H1 (cell line): ENCODE measurements at regions not wholly inside any gene's neighbourhood (a gene's known extent, or its start where the extent isn't known, plus 50 kb on each side); places are given as distances from the start of the nearest gene placed in this dataset.

Experiments
- CTCF ChIA-PET: fragments of 300-600 bp; sonication (Branson Sonifier 250); formaldehyde crosslinking; loops from one replicate; lab custom pipeline; 2021; ENCODE audit not compliant: partially characterized antibody; lab: Charles Lee
- POLR2A ChIA-PET: fragments of 300-600 bp; sonication (Branson Sonifier 250); formaldehyde crosslinking; loops from one replicate; lab custom pipeline; 2021; ENCODE audit warnings: inconsistent platforms; ENCODE audit not compliant: partially characterized antibody; lab: Charles Lee
- DNase-seq, 2 experiments: peaks; one replicate each; pipeline versions ENCODE4 v3.0.0 to v3.0.0-alpha.2; 2010 to 2022; ENCODE audit warnings: low spot score in 2 of 2, low read depth in 1 of 2, mixed read lengths in 1 of 2
- FAIRE-seq: peaks from 2 replicates; lab custom pipeline; 2011; peaks lifted over from hg19 to GRCh38; lab: Jason Lieb, UNC
- H2AFZ ChIP-seq: 2 replicates; pipeline ENCODE4 v1.8.1; 2012; ENCODE audit warnings: low read length, inconsistent platforms
- H2AK5ac ChIP-seq: 2 replicates; pipeline ENCODE4 v1.6.1; 2013; ENCODE audit warnings: low read depth, low read length
- H2BK120ac ChIP-seq: replicated peaks from 2 replicates; pipeline ENCODE3; 2013; ENCODE audit warnings: low read depth, low read length, inconsistent platforms
- H2BK12ac ChIP-seq: 2 replicates; pipeline ENCODE4 v1.6.1; 2013; ENCODE audit warnings: low read depth, low read length
- H2BK15ac ChIP-seq: 2 replicates; pipeline ENCODE4 v1.6.1; 2013; ENCODE audit warnings: low read length
- H2BK20ac ChIP-seq: 2 replicates; pipeline ENCODE4 v1.6.1; 2013; ENCODE audit warnings: low read length
- H2BK5ac ChIP-seq: 2 replicates; pipeline ENCODE4 v1.6.1; 2013; ENCODE audit warnings: low read depth, low read length
- H3K14ac ChIP-seq: 2 replicates; pipeline ENCODE4 v1.6.1; 2013; ENCODE audit warnings: inconsistent platforms; ENCODE audit not compliant: insufficient read length
- H3K18ac ChIP-seq: 2 replicates; pipeline ENCODE4 v1.6.1; 2013; ENCODE audit warnings: low read length; ENCODE audit errors: extremely low read depth
- H3K23ac ChIP-seq: 2 replicates; pipeline ENCODE4 v1.6.1; 2013; ENCODE audit warnings: inconsistent platforms; ENCODE audit not compliant: insufficient read length
- H3K23me2 ChIP-seq: 2 replicates; pipeline ENCODE4 v1.6.1; 2013; ENCODE audit warnings: low read depth, low read length
- H3K27ac ChIP-seq: 2 replicates; pipeline ENCODE4 v1.6.1; 2011; ENCODE audit warnings: low read depth, low read length, inconsistent platforms
- H3K27me3 ChIP-seq, 4 experiments: replicated peaks in 1 of 4; 1 replicate in 1 of 4; 2 replicates in 3 of 4; pipeline versions ENCODE4 v1.6.1 to v1.8.1; 2011 to 2013; ENCODE audit warnings: low read length in 3 of 4, mild to moderate bottlenecking in 3 of 4, inconsistent platforms in 2 of 4, mixed read lengths in 2 of 4, moderate library complexity in 1 of 4; ENCODE audit not compliant: control insufficient read depth in 3 of 4, insufficient read depth in 3 of 4; ENCODE audit errors: extremely low read depth in 1 of 4
- H3K36me3 ChIP-seq, 4 experiments: 2 replicates each; pipeline versions ENCODE4 v1.6.1 to v1.8.1; 2011 to 2013; ENCODE audit warnings: mild to moderate bottlenecking in 4 of 4, low read length in 3 of 4, moderate library complexity in 2 of 4, control low read depth in 1 of 4, inconsistent platforms in 1 of 4; ENCODE audit not compliant: insufficient read depth in 4 of 4, control insufficient read depth in 2 of 4
- H3K4ac ChIP-seq: replicated peaks from 2 replicates; pipeline ENCODE3; 2013; ENCODE audit warnings: low read length, low read depth, mixed read lengths, inconsistent platforms; ENCODE audit not compliant: insufficient read length
- H3K4me1 ChIP-seq, 4 experiments: replicated peaks in 1 of 4; 1 replicate in 1 of 4; 2 replicates in 3 of 4; pipeline versions ENCODE4 v1.6.1 to v1.8.1; 2011 to 2013; ENCODE audit warnings: low read length in 3 of 4, inconsistent platforms in 2 of 4, mixed read lengths in 1 of 4; ENCODE audit not compliant: insufficient read depth in 4 of 4, control insufficient read depth in 3 of 4
- H3K4me2 ChIP-seq, 2 experiments: 2 replicates each; pipeline versions ENCODE4 v1.6.1 to v1.8.1; 2011 to 2013; ENCODE audit warnings: low read depth in 2 of 2, low read length in 2 of 2, control low read depth in 1 of 2, inconsistent platforms in 1 of 2, mild to moderate bottlenecking in 1 of 2; ENCODE audit not compliant: insufficient read depth in 1 of 2
- H3K4me3 ChIP-seq, 4 experiments: fragments of 200-600, 300-600 bp in 1 of 4; sonication (generic), shearing (Covaris generic), sonication (Bioruptor Twin) in 1 of 4; 2 replicates each; pipeline versions ENCODE4 v1.5.1 to v1.8.1; 2011 to 2016; ENCODE audit warnings: low read length in 4 of 4, low read depth in 3 of 4, control low read depth in 2 of 4, inconsistent platforms in 2 of 4, mild to moderate bottlenecking in 2 of 4, mixed read lengths in 1 of 4, moderate library complexity in 1 of 4; ENCODE audit not compliant: insufficient read depth in 2 of 4; ENCODE audit errors: extremely low read depth in 1 of 4
- H3K56ac ChIP-seq: replicated peaks from 2 replicates; pipeline ENCODE3; 2013; ENCODE audit warnings: low read depth, mild to moderate bottlenecking, mixed read lengths, low read length, inconsistent platforms; ENCODE audit not compliant: insufficient read length
- H3K79me1 ChIP-seq: 2 replicates; pipeline ENCODE4 v1.6.1; 2013; ENCODE audit warnings: low read depth, low read length, control low read depth
- H3K79me2 ChIP-seq, 2 experiments: 2 replicates each; pipeline versions ENCODE4 v1.6.1 to v1.8.1; 2012 to 2013; ENCODE audit warnings: low read length in 2 of 2, mild to moderate bottlenecking in 2 of 2, inconsistent platforms in 1 of 2; ENCODE audit not compliant: insufficient read depth in 2 of 2, control insufficient read depth in 1 of 2
- H3K9ac ChIP-seq, 4 experiments: replicated peaks in 1 of 4; 1 replicate in 1 of 4; 2 replicates in 3 of 4; pipeline versions ENCODE4 v1.6.1 to v1.8.1; 2011 to 2013; ENCODE audit warnings: low read depth in 3 of 4, low read length in 3 of 4, control low read depth in 2 of 4, mild to moderate bottlenecking in 2 of 4, moderate library complexity in 2 of 4, inconsistent platforms in 1 of 4; ENCODE audit errors: extremely low read depth in 1 of 4
- H3K9me3 ChIP-seq, 2 experiments: 2 replicates each; pipeline versions ENCODE4 v1.6.1 to v1.8.1; 2012 to 2013; ENCODE audit warnings: mild to moderate bottlenecking in 2 of 2, moderate library complexity in 2 of 2, control low read depth in 1 of 2, inconsistent platforms in 1 of 2, low read depth in 1 of 2, low read length in 1 of 2, mixed read lengths in 1 of 2; ENCODE audit not compliant: insufficient read depth in 2 of 2
- H4K20me1 ChIP-seq, 2 experiments: replicated peaks in 1 of 2; 2 replicates each; pipeline versions ENCODE3 to v1.8.1; 2011 to 2013; ENCODE audit warnings: inconsistent platforms in 2 of 2, low read length in 2 of 2, mild to moderate bottlenecking in 1 of 2; ENCODE audit not compliant: insufficient read depth in 2 of 2, control insufficient read depth in 1 of 2
- H4K5ac ChIP-seq: 2 replicates; pipeline ENCODE4 v1.6.1; 2013; ENCODE audit warnings: low read length, low read depth, mixed read lengths, inconsistent platforms; ENCODE audit not compliant: insufficient read length
- H4K8ac ChIP-seq: 2 replicates; pipeline ENCODE4 v1.8.0; 2013; ENCODE audit warnings: mild to moderate bottlenecking, moderate library complexity, low read length, inconsistent platforms; ENCODE audit not compliant: insufficient read depth; ENCODE audit errors: extremely low read depth
- H4K91ac ChIP-seq: replicated peaks from 2 replicates; pipeline ENCODE3; 2013; ENCODE audit warnings: low read length, mixed read lengths, inconsistent platforms; ENCODE audit not compliant: insufficient read length
- ASH2L ChIP-seq: fragments of 200-600, 300-600 bp; sonication (generic); IDR thresholded peaks from one replicate; pipeline ENCODE4 v1.7.1; 2017; ENCODE audit warnings: low read length
- CBX5 ChIP-seq: fragments of 300-800, 300-1000 bp; sonication (generic); IDR thresholded peaks from 2 replicates; pipeline ENCODE4 v1.7.1; 2016; ENCODE audit warnings: antibody characterized with exemption, low read length, low read depth
- CREB1 ChIP-seq: IDR thresholded peaks from 2 replicates; pipeline ENCODE4 v1.6.1; 2012; ENCODE audit warnings: inconsistent platforms
- EP300 ChIP-seq, 2 experiments: IDR thresholded peaks; 1 replicate in 1 of 2; 2 replicates in 1 of 2; pipeline ENCODE4 v1.6.1; 2011 to 2012; ENCODE audit warnings: low read depth in 2 of 2, low read length in 2 of 2, mild to moderate bottlenecking in 2 of 2, borderline replicate concordance in 1 of 2, inconsistent platforms in 1 of 2, moderate library complexity in 1 of 2
- NRF1 ChIP-seq: IDR thresholded peaks from 2 replicates; pipeline ENCODE4 v1.6.1; 2011; ENCODE audit warnings: mild to moderate bottlenecking, low read depth, low read length, improper control_type of control experiment
- POU5F1 ChIP-seq: IDR thresholded peaks from 2 replicates; pipeline ENCODE4 v1.6.1; 2011; ENCODE audit warnings: low read depth, mild to moderate bottlenecking, low read length, moderate library complexity
- RXRA ChIP-seq: IDR thresholded peaks from 2 replicates; pipeline ENCODE4 v1.6.1; 2011; ENCODE audit warnings: low read depth, mild to moderate bottlenecking, low read length, moderate library complexity; ENCODE audit not compliant: insufficient read depth
- SP1 ChIP-seq: IDR thresholded peaks from 2 replicates; pipeline ENCODE4 v1.6.1; 2011; ENCODE audit warnings: low read depth, low read length
- WGBS, 2 experiments: shearing (Covaris generic) in 1 of 2; methylation state at CpG; one replicate each; pipeline versions ENCODE4 v1.1.6 to v1.1.7; 2013 to 2015; ENCODE audit warnings: low lambda C conversion rate in 2 of 2, mixed read lengths in 2 of 2, inconsistent platforms in 1 of 2, low coverage in 1 of 2, missing lambda C conversion rate in 1 of 2; ENCODE audit not compliant: insufficient replicate concordance in 2 of 2, insufficient coverage in 1 of 2, insufficient read length in 1 of 2; ENCODE audit errors: extremely low coverage in 1 of 2, missing lambda C conversion rate in 1 of 2; 5-methylcytosine and 5-hydroxymethylcytosine counted together
- TF ChIP-seq, protein P1 (sequence below): IDR thresholded peaks from 2 replicates; pipeline ENCODE4 v1.6.1; 2012; ENCODE audit warnings: low read length, inconsistent platforms
- TF ChIP-seq, protein P2 (sequence below), 3 experiments: IDR thresholded peaks; 1 replicate in 2 of 3; 2 replicates in 1 of 3; pipeline versions ENCODE4 v1.5.1 to v1.6.1; 2011; ENCODE audit warnings: low read length in 3 of 3, mild to moderate bottlenecking in 3 of 3, inconsistent platforms in 2 of 3, low read depth in 1 of 3, moderate library complexity in 1 of 3; ENCODE audit not compliant: insufficient read depth in 1 of 3; ENCODE audit errors: control extremely low read depth in 1 of 3

DNA sequence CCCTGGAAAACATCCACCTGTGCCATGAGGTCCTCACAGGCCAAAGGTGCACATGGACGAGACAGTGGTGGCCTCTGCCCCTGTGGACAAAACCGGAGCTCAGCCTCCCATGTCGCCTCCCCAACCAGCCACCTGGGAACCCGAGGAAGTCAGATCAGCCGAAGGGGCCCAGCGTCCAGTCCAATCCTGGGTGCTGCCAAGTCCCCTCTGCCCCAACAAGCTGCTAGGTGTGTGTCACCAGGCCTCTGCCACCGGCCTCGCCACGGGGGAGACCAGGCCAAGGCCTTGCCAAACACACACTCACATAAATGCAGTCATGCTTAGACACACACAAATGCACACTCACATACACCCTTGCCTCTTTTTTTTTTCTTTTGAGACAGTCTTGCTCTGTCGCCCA, 167.8 kb downstream of the RBFOX3 start:
- DNase-seq (no peak), FAIRE-seq (no peak)
- Histone ChIP-seq H2BK5ac (no peak overlapping the region), H3K27ac (no peak overlapping the region), H3K79me1 (no peaks in the 10 kb centered on the region), H3K9me3 (no peaks in the 10 kb centered on the region), H3K18ac (no peak overlapping the region), H4K5ac (no peak overlapping the region), H3K79me2 (no peaks in the 10 kb centered on the region), H3K14ac (no peak overlapping the region), H3K56ac (no peak overlapping the region), H3K4ac (no peak overlapping the region), H2BK120ac (no peak overlapping the region), H4K91ac (no peak overlapping the region), H3K23ac (no peak overlapping the region), H3K36me3 (no peaks in the 10 kb centered on the region), H3K27me3 (no peaks in the 10 kb centered on the region), H2BK12ac (no peak overlapping the region), H3K23me2 (peaks cover 2% of the 10 kb centered on the region), H3K4me1 (no peaks in the 10 kb centered on the region; a peak in 1 of 7 replicates), H3K4me3 (no peak overlapping the region), H4K20me1 (peaks cover 0 to 2% of the 10 kb centered on the region in 2 experiments), H2BK20ac (no peak overlapping the region), H4K8ac (no peak overlapping the region), H3K4me2 (no peak overlapping the region), H3K9ac (no peak overlapping the region), H2AK5ac (no peak overlapping the region), H2BK15ac (no peak overlapping the region), H2AFZ (no peak overlapping the region)
- CTCF ChIA-PET = interaction anchor here (0.7 to 1.4 kb wide), 3 partner anchors 169 to 1264 kb away, joined by 3 to 5 read pairs (median 3); no protein-coding TSS in a partner anchor
- POLR2A ChIA-PET = interaction anchor here (0.8 kb wide), 1 partner anchor 39 kb away, joined by 3 read pairs; no protein-coding TSS in a partner anchor
- 96% methylated on average over 10 of the region's 10 CpGs; no CpG with 5 or more reads in 1 of the 2 experiments for WGBS, 2 experiments
- no peak for TF ChIP-seq SP1
- TF ChIP-seq EP300 (IDR thresholded peaks at IDR 0.05; ENCODE audit: borderline replicate concordance in 1 of 2, low read depth in 2 of 2, low read length in 2 of 2) = no peak
- no peak for TF ChIP-seq ASH2L
- no peak for TF ChIP-seq POU5F1
- no peak for TF ChIP-seq CBX5
- TF ChIP-seq NRF1 = no peak
- TF ChIP-seq, protein P1, sequence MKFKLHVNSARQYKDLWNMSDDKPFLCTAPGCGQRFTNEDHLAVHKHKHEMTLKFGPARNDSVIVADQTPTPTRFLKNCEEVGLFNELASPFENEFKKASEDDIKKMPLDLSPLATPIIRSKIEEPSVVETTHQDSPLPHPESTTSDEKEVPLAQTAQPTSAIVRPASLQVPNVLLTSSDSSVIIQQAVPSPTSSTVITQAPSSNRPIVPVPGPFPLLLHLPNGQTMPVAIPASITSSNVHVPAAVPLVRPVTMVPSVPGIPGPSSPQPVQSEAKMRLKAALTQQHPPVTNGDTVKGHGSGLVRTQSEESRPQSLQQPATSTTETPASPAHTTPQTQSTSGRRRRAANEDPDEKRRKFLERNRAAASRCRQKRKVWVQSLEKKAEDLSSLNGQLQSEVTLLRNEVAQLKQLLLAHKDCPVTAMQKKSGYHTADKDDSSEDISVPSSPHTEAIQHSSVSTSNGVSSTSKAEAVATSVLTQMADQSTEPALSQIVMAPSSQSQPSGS = no peak
- TF ChIP-seq, protein P2, sequence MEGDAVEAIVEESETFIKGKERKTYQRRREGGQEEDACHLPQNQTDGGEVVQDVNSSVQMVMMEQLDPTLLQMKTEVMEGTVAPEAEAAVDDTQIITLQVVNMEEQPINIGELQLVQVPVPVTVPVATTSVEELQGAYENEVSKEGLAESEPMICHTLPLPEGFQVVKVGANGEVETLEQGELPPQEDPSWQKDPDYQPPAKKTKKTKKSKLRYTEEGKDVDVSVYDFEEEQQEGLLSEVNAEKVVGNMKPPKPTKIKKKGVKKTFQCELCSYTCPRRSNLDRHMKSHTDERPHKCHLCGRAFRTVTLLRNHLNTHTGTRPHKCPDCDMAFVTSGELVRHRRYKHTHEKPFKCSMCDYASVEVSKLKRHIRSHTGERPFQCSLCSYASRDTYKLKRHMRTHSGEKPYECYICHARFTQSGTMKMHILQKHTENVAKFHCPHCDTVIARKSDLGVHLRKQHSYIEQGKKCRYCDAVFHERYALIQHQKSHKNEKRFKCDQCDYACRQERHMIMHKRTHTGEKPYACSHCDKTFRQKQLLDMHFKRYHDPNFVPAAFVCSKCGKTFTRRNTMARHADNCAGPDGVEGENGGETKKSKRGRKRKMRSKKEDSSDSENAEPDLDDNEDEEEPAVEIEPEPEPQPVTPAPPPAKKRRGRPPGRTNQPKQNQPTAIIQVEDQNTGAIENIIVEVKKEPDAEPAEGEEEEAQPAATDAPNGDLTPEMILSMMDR (IDR thresholded peaks at IDR 0.05; ENCODE audit: control extremely low read depth in 1 of 3, insufficient read depth in 1 of 3, low read depth in 1 of 3, low read length in 3 of 3) = no peak
- no peak for TF ChIP-seq CREB1
- TF ChIP-seq RXRA = no peak
